Mucosa of gallbladder (tissue), 1 donor: ENCODE measurements at regions not wholly inside any gene's neighbourhood (a gene's known extent, or its start where the extent isn't known, plus 50 kb on each side); places are given as distances from the start of the nearest gene placed in this dataset.
A peak's percentile ranks its signal among the peaks of the same experiment; 100 is the strongest.

ENCODE experiments used
- DNase-seq: peaks from one replicate; pipeline ENCODE4 v3.0.0-alpha.2; 2020; ENCODE audit warnings: low spot score
- donor health status: DM: no; HTN: no; CAD: no.

DNA sequence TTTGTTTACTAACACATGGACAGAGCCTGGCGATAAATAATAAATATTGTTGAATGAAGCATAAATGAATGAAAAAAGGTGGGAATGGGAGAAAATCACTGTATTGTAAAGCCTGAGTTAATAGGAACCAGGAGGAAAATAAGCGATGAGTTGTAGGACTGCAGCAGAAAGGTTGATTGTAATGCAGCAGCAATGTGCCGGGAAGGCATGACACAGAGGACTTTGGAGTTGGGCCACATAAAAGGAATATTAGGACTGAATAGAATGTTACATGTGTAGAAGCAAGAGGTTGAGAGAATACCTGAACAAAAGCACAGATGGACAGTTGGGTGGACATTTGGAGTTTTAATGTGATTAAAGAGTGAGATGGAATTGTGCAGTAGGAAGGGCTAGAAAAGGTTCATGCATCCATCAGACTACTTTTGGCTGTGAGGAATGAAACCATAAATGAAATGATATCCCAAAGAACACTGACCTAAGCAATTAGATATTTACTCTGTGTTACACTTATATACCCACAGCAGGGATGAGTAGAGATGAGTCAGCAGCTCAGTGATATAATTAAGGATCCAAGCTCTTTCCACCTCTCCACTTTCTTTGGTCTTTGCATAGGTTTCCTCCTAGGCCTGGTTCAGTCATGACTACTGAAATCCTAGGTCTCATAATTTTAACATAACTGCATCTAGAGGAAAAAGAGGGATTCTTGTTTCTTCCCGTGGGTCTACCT is 55.4 kb downstream of the CCER1 start:
- no peak for DNase-seq

DNA sequence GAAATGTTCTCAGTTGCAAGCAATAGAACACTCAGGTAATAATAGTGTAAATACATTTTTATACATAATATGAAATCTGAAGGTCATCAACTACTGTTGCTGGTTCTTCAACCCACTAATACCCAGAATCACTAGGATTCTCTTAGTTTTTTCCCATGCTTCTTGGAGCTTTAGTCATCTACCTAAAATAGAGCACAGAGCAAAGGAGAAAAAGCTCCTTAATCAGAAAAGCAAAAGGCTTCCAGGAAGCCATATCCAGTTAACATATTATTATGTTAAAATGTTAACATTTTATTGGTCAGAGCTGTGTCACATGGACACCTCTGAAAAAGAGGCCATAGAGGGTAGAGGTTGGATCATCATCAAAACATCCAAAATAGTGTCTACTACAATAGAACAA is 57.0 kb downstream of the CCER1 start:
- no peak for DNase-seq

DNA sequence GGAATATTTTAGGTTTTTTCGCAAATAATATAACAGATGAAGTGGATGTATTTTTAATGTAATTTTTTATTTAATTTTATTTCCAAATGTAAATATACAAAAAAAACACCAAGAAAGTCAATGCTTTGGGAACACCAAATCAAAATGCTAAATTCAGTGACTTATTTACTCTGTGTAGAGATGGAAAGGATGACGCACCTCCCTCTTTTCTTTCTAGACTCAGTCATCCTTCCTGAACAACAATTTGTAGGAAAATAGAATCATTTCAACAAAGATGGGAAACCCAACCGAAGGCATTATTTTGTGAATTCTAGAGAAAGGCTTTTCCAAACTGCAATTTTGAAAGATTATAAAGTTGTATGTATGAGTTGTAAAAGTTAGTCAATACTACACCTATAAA is 57.7 kb downstream of the CCER1 start:
- DNase-seq = no peak

DNA sequence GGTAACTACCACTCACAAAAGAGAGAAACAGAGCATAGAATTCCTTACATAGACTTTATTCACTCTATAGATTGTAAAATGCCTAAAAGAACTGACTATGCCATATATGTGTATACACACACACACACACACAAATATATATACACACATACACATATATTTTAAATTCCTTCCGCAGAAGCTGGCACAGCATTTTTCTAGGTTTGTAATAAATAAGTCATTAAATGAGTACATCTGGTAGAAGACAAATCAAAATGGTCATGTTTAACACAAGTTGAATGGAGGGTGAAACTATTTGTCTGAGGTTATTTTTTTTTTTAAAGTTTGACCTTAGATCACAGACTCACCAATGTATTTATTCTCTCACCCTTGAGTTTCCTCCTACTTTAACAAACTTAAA is 58.2 kb downstream of the CCER1 start:
- no peak for DNase-seq

DNA sequence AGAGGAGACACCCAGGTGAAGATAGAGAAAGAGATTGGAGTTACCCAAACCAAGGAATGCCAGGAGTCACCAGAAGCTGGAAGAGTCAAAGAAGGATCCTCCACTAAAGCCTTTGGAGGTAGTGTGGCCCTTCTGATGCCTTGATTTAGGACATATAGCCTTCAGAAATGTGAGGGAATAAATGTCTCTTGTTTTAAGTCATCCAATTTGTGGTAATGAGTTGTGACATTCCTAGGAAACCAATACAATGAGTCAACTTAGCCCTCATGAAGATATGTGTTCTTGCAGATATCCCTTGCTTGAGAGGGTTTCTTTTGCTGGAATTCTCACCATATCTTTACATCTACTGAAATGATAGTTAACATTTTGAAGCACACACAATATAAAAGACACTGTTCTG is 58.8 kb downstream of the CCER1 start:
- no peak for DNase-seq

DNA sequence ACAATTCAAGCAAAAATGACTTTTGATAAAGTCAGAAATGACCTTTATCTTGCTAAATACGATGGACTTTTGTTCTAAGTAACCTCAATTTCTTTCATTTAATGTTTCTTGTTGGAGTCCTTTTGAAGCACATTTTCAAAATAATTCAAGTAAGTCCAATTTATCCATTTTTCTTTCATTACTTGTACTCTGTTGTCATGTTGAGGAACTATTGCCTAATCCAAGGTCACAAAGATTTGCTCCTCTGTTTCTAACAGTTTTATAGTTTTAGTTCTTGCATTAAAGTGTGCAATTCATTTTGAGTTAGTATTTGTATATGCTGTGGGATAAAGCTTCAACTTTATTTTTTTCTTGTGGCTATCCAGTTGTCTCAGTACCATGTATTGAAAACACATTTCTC is 66.7 kb downstream of the CCER1 start:
- DNase-seq = no peak

DNA sequence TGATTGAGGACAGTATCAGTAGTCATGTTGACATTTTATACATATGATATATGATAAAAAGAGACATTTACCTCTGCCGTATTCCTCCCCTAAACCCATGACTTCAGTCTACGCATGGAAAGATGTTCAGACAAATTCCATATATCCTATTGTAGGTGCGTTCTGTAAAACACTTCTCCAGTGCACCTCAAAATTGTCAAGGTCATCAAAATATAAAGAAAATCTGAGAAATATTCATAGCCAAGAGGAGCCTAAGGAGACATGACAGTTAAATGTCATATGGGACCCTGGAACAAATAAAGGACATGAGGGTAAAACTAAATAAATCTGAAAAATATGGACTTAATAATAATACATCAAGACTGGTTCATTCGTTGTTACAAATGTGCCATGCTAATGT is 71.5 kb downstream of the CCER1 start:
- no peak for DNase-seq

DNA sequence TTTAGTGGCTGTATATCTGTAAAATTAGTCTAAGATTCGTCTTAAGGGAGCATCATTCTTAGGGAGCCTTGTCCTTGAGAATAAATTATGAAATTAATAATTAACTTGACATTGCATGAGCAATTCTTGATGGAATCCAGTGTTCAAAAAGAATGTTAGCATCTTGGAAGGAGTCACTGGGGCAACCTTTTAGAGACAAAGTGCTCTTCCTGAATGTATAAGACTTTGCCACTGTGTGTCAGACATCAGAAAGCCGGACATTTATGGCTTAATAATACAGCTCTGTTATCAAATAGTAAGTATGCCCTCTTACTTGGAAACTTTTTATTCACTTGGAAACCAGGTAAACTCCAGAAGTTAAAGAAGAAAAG is 83.3 kb downstream of the CCER1 start:
- DNase-seq = no peak

DNA sequence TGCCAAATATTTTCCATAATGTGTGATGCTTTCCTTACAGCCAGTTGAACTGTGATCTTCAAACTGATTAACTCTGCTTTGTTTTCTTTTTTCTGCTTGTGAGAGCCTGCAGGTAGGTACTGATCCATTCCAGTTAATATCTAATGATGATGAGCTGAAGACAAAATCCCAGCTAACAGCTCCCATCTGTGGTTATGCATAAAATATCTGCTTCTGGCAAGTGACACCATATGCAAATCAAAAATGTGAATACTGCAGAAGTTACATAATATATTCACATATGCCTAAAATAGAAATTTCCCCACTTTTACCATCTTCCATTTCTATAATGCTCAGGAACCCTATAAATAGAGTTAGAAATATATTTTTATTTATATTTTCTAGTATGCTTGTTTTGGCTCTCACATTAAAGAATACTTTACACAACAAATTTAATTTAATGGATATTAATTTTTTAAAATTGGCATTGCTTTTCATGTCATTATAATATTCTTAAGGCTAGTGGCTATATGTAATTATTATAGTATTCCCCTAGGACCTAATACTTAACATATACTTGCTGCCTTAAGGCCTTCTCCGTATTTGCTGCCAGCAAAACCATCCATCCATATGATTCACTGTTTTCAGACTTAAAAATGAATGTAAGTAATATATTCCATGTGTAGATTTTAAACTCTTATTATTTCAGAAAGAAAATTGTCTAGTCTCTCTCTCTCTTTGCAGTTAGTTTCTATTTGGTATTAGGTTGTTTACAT is 83.8 kb downstream of the CCER1 start:
- no peak for DNase-seq

DNA sequence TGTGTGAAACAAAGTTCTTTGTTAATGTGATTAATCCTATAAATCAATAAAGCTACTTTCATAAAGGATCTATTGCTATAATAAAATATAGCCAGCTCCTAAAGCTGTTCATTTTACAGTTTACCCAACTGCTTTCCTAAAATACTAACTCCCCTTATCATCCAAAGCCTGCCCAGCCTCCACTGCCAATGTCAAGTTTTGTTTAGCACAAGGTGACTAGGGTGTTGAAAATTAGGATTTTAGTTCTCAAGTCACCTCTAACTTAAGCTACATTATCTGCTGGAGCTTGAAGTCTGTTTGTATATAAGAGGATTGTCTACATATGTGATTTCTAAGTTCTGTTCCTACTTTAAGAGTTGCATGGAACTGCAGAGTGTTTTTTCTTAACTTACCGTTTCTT is 86.3 kb downstream of the CCER1 start:
- no peak for DNase-seq

DNA sequence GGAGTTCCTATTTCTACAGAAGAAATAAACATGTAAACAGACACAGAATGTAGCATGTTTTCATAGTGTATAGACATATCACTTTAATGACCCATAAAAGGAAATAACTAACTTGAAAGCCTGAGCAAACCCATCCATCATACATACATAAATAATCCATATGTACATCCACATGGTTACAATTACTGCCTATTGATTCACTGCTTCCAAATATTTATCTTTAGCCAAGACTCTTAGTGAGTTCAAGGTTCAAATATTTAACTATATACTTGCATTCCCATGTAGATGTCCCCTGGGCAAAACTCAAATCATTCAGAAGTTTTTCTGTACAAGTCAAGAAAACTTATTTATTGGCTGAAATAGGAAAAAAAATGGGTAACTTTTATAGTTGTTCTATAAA is 95.4 kb downstream of the CCER1 start:
- DNase-seq = no peak

DNA sequence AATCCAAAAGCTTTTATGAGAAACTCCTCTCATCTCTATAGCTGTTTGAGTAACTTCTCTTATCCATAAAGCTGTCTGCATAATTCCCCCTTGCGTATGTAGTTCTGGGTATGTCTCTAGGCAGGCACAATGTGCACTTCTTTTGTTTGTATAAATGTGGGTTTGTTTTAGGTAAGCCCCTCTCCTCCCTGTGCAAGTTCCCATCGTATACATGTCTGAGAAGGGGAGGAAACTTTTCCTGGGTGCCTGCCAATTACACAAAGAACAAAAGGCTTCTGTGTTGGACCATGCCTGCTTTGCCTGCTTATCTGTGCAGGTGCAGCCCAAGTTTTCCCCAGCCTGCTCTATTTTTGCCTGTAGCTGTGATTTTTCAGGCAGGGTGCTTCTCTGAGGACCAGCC is 96.7 kb downstream of the CCER1 start:
- DNase-seq = no peak

DNA sequence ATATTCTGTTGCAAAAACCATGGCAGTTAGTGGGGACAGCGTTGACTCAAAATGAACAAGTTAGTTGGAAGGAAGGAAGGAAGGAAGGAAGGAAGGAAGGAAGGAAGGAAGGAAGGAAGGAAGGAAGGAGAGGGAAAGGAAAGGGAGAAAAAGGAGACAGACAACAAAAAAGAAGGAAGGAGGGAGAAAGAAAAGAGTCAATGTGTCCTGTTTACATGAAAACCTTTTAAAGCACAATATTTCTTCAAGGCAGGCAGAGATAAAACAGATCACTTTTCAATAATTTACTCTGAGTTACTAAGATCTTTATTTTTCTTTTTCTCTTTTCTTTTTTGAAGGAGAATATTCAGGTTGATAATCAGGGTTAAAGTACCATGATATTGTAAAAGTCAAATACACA is 99.4 kb downstream of the CCER1 start:
- no peak for DNase-seq

DNA sequence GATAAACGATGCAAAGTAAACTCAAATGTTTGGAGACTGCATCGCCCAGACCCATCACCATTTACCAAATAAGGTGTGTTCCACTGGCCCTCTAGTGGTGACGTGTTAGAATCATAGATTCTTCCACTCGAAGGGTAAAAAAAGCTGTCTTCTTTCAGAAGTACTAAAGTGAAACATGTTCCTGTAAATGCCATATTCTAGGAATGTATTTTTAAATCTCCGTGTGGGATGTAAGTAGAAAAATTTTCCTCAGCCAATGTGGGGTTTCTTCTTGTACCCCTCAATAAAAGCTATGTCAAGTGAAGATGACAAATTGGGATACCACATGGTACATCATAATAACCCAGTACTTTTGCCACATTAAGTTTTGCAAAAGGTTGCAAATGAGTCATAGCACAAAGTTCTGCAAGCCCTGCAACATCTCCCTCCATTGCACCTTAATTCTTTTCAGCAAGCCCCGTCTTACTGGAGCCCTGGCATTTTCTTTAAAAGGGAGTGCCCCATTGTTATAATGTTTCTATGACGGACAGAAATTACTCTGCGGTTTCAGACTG is 100.8 kb downstream of the CCER1 start:
- DNase-seq = no peak

DNA sequence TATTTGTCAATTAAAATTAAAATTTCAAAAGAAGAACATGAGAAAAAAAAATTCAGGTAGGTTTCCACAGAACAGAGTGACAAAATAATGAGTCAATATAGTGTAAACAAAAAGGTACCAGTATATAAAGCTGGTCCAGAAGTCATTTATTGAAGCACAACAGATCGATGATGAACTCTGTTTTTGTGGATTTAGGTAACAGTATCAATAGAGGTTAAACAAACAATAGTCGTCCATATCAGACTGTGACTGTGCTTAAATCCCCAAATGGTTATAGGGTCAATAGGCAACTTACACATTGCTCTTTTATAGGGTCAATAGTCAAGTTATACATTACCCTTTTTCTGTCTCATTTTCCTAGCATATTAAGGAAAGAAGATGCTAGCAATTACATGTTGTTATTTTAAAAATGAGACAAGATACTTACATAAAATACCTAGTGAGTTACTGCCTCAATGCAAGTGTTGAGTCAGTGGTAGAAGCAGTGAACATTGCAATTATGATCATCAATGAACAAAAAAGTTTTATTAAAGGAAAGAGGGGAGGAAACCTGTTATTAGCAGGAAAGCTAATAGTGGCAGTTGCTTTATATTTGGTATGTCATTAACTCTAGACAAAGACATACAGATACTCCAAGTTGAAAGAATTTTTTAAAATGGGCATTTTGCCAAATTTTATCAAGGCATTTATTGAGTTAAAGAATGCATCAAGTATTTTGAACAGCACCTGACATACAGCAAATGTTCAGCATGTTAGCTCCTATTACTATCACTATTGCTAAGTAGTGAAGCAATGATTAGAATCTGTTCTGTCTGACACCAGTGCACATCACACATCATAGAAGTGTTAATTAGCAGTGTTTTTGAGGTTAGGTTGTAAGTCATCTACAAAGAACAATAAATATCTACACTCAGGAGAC is 102.9 kb downstream of the CCER1 start:
- no peak for DNase-seq

DNA sequence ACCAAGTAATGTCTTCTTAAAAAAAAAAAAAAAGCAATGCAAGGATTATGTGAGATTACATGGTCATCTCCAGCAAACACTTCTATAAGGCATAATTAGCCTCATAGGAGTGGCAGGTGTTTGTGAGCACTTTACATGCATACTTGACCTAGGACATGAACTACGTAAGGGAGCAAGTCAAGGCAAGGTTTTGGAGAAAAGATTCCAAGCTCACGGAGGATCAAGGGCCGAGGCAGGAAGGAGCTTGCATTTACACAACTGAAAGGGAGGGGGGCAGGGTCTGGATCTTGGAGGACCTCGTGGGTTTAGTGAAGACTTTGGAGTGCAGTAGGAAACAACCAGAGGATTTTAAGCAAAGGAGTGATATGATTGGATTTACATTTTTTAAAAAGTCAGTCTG is 112.5 kb downstream of the CCER1 start:
- DNase-seq = no peak

DNA sequence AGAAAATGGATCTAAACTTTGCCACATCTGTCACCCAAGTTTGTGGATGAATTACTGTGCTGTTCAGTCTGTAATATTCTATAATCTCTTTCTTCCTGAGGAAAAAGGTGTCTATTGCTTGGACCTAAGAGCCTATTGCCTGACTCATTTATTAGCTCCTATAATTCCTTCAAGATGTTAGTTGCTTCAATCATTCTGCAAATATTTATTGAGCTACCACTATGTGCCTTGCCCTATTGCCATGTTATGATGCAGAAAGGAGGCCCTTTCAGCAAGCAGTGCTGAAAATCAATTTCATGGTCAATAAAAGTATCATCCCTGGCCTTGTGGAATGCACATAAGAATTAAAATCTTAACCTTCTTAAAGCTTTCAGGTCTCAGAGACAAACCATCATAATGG is 113.6 kb downstream of the CCER1 start:
- DNase-seq = no peak

DNA sequence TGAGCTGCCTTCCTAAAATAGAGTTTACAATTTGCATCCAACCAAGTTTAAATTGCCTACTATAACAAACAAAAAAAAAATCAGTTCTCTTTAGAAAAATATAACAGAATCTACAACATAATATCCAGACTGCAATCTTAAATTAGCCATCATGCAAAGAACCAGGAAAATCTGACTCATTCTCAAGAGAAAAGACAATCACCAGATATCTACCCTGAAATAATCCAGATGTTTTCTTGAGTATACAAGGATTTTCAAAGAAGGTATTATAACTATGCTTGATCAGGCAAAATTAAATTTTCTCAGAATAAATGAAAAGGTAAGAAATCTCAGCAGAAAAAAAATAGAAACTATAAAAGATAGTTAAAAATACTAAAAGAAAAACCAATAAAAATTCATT is 115.6 kb downstream of the CCER1 start:
- DNase-seq = no peak

DNA sequence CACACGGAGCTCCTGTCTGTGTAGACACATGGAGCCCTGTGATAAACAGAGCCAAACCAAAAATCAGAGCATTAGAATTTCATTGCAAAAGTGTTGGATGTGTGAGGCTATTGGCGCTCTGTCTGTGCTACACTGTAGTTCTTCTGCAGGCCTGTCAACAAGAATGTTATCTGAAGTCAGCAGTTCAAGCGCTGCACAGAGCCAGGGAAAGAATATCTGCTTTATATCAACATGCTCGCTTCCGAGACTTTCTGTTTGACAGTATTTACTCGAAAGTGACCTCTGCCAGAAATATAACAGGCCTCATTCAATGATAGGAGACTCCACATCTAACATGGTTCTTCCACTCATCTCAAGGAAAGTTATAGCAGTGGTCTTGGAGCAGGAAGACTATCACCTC is 118.3 kb downstream of the CCER1 start:
- peak; percentile 44 for DNase-seq

DNA sequence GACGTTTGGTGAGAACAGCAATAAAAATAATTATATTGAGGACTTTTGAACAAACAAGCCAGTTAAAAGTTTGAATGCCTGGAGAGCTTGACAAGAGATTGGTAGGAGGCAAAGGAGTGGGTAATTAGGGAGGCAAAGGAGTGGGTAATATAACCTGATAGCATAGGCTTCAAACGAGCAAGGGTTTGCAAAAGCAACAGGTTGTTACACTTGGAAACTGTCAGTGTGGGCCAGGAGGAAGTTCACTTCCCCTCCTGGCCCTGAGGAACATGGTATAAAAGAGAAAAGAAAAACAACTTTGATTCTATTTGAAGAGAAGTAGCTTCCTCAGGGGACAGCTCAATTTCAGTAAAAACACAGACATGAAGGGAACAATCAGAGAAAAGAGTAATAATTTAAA is 121.7 kb downstream of the CCER1 start:
- DNase-seq = no peak

DNA sequence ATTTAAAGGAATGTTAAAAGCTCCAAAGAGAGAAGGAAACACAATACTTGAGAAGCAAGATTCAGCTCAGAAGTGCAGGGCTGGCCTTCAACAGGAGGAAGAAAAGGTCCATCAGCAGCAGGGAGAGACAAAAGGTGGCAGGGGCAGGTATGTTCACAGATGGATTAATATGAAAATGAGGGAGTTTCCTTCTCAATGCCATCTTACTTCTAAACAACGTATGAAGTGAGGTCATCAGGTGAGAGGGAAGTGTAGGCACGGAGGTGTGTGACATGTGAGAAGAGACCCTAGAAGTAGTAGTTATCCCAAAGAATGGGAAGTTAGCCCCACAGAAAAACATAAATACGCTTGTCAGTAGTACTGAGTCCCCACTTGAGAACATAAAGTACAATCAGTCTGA is 122.5 kb downstream of the CCER1 start:
- no peak for DNase-seq

DNA sequence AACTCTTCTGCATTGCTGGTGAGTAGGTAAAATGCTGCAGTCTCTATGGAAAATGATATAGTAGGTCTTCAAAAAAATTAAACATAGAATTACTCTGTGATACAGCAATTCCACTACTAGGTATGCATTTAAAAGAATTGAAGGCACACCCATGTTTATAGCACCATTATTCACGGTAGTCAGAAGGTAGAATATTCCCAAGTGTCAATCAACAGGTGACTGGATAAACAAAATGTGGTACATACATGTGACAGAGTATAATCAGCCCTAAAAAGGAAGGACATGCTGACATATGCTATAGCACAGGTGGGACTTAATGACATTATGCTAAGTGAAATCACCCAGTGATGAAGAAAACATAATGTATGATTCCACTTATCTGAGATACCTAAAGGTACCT is 123.3 kb downstream of the CCER1 start:
- no peak for DNase-seq
